ENCODE measurements at regions not wholly inside any gene's neighbourhood (a gene's known extent, or its start where the extent isn't known, plus 50 kb on each side); places are given as distances from the start of the nearest gene placed in this dataset.

DNA sequence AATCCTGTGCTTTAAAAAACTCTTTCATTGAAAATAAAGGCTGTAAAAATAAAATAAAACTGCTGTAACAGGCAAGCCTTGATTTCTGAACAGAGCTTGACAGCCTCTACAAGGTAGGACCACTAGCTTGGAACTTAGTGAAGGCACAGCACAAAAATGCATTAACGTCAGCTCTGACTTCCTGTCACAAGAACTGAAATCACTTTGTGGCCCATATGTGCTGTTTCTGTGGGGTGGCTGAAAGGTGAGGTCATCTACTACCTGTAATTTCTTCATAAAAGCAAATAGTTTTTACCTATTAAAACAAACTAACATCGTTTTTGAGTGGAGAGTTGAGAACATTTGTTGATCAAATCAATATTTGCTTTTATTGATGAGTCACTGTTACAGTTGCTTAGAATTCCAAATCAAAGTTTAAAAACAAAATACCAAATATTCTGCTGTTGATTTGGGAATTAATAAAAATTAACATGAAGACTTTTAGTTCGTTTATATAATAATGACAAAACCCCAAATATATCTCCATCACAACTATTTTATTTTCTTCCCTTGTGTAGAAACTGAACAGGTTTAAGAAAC, 1034.1 kb downstream of the MCTP2 start:
- no peak for DNase-seq

DNA sequence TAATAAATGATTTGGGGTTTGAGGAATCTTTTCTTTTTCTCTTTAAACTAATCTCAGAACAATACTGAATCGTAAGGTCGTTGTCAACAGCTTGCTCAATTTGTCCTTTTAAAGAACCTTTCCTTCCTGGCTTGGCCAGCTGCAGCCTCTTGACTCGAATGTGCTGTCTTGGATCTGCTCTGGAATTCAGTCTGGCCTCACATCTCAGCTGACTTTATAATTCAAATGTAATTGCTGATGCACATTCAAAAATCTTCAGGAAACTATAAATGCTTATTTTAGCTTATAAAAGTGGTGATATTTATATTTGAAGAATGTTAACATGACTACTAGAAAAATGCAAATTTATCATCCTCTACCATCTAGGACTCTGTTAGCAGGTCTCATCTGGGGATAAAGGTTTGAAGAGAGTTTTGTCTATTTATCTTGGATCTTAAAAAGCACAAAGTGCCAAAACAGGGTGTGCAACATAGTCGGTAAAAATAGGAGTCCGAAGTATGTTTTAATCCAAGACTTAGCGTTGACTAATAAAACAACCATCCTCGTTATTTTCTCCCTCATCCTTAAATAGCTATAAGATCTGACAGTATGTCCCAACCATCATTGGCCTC, 1035.2 kb downstream of the MCTP2 start:
- DNase-seq, result no peak

DNA sequence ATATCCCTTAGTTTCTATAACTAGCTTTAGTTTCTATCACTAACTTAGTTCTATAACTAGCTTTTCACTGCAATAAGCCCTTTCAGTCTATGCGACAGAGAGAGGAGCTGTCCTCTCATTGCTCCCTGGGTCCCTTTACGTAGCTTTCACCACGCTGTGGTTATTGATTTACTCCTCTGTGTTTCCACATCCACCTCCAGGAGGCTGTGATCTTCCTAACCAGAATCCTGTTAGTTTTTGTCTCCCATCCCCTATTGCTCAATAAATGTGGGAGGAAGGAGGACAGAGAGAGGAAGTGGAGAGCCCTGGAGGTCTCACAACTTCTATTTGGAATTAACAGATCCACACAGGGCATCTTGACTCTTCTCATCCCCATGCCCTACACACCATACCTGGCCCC, 1036.1 kb downstream of the MCTP2 start:
- no peak for DNase-seq

DNA sequence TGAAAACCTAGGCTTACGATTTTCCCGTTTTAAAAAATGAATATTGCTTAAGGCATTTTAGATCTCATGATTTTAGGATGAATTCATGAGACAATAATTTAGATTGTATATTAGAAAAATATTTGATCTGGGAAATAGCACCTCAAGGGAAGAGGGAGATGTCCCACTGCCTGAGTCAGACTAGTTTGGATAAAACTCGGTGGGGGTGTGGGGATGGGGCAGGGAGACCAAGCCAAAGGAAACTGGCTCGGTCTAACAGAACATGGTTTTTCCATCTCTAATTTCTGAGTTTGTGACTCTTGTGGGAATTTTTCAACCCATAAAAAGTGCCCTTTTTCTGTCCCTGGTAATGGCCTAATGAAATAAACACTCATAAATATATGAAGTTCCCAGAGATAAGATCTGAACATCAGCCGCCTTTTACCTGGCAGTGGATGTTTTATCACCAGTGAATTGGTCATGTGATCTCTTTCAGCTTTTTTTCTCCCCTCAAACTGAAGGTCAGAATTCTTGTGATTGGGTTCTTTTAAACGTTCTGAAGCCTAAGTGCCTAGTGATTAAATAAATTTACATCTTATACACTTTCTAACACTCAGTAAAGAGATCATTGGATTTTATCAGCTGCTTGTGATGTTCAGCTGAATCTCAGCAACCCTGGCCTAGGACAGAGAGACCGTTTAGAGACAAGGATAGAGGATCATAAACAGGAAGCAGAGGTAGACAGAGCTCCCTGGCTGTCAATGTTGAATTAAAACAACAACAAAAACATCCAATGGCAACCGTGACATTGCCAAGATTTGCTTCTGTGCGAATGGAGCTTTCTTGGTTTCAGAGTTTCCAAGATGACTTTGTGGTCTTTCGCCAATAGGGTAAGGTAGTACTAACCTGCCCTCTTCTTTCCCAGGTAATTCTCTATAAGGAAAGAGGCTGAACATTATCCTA, 1038.2 kb downstream of the MCTP2 start:
- no peak for DNase-seq

DNA sequence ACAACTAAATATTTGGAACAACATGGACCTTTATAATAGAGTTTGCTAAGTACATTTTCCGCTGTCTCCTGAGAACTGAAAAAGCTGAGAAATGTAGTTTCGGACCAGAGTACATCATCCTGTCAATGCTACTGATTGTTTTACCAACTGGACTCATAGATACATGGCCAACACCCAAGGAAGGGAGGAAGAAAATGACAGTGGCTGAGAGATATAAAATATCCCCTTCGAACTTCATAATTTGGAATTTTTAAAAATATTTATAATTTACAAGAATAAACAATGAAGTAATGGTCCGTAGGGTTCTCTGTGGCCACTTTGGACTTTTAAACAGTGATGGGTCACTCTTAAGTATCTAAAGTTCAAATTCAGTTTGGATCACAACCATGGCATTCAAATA, 1042.7 kb downstream of the MCTP2 start:
- DNase-seq, result no peak

DNA sequence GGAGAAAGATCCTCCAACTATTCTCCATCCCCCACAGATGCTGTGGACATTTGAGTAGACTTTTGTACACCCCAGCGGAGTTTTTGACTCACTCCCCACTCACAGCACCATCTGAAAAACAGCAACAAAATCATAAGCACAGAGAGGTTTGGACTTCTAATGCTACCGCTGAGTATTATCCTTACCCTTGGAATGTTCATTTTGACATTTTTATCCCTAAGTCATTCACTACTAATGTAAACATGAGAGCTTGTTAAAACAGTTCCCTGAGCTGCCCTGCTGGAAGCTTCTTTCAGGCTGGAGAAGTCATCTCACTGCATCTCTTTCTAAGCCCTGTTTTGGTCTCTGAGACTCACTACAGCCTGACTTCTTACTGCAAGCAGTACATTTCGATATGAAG, 1045.9 kb downstream of the MCTP2 start:
- DNase-seq, result no peak

DNA sequence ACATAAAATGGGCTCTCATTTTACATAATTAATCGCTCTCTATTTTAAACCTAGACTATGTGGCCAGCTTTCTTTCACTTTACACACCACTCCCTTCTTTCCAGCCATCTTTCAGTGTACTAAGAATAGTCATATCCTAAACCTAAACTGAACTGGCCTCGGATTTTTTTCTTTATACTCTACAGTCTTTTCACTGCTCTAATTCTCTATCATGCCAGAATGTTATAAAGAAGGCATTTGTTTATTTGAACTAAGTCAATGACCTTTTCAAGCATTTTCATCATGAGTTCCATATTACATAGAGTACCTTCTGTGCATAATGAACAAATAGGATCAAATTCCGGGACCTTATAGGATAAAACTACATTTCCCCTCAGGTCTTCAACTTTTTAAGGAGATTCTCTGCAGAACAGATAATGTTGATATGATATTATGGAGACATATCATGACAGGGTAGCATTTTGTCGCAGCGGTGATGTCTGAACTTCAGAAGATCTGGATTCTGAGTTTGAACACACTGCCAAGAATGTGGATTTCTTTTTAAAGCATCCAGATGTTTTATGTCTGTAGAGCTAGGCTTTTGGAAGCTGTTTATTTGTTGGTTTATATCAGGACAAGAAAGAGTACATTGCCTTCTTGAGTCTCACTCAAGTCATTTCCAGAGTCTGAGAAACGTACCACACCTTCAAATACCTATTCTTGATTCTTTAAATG, 1047.3 kb downstream of the MCTP2 start:
- DNase-seq, result no peak

DNA sequence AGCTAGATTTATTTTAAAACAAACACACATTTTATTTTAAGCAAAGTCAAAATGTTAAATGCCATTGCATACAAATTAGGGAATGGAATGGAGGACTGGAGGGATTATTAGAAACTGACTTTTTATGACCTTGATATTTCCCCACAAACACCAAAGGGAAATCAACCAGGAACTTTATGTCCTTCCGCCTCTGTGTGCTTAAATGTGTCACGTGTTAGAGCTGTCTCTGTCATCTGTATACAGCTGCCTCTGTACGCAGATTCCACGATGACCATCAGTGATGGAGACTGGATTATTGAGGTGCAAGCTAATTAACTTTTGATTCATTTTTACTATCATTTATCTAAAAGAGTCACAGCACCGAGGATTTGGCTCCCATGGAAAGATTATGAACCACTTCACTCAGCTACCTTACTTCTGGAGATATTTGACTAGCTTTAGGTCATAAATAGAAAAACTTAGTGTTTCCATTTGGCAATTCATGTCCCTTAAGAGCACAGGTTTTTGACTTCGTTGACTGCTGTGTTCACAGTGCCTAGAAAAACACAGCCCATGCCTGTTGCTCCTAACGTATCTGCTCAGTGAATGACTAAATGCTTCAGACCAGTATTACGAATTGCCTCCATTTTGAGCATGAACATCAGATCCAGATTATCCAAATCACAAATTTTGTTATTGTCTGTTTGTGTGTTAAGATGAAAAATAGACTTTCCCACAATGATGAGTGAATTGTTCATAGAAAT, 1048.1 kb downstream of the MCTP2 start:
- no peak for DNase-seq

DNA sequence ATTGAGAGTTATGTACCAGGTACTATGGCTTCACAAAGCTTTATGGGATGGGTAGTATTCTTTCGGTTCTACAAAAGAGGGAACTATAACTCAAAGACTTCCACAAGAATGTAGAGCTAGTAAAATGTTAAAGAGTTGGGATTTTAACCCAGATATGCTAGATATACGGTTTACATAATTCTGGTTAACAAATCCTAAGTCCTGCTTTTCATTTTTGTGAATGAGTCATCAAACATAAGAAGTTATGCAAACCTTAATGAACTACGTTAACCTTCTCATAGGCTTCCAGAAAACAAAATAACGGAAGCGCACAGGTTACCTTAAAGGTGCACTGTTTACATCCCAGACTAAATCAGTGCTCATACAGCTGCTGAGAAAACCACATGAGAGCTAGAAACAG, 1049.3 kb downstream of the MCTP2 start:
- DNase-seq, result no peak

DNA sequence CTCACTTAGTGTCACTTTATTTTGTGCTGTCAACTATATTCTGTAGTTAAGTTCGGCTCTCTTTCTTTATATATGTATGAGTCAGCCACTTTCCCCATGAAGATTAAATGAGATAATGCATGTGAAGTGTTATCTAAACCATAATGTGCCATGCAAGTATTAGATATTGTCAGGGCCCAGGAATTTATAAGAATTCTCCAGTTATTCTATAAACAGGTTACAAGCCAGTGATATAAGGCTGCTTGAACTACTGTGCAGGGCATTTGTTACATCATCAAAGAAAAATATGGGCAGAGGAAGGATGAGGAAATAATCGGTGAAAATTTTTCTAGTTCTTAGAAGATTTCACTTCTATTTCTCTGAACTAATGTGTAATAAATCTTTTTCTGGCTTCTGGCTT, 1049.0 kb upstream of the NR2F2 start:
- DNase-seq, result no peak

DNA sequence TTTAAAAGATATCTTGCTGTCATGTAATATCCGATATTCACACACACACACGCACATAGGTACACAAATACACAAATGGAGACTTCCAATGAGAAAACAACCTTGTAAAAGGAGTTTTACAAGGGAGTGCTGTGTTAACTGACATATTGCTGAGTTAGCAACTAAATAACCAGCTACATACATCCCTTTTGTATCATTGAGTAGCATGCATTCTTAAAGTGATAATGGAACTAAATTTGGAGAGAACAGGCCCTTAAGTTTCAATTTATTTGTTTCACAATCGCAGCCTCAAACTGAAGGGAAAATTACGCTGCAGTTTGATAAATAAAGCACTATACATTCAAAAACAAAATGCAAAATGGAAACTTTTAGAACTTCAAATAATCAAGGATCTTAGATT, 1046.0 kb upstream of the NR2F2 start:
- no peak for DNase-seq

DNA sequence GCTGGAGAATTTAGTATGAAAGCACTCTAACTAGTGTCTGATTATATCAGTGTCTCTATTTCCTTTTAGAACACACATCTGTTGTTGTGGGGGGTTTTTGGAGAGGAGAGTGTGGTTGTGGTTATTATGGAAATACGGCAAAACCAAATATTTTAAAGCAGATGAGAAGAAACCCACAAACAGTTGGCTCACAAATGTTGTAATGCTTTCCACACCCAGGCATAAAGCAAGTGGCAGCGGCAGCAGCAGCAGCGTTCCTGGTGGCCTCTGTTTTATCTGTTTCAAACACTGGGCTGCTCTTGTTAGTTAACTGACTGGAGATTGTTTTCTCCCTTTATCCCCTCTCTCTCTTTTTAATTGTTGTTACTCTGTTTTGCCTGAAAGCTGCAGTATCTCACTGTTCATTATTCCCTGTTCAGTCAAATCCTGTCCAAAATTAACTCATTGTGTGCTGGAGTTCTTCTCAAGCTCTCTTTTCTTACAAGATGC, 1045.5 kb upstream of the NR2F2 start:
- no peak for DNase-seq

DNA sequence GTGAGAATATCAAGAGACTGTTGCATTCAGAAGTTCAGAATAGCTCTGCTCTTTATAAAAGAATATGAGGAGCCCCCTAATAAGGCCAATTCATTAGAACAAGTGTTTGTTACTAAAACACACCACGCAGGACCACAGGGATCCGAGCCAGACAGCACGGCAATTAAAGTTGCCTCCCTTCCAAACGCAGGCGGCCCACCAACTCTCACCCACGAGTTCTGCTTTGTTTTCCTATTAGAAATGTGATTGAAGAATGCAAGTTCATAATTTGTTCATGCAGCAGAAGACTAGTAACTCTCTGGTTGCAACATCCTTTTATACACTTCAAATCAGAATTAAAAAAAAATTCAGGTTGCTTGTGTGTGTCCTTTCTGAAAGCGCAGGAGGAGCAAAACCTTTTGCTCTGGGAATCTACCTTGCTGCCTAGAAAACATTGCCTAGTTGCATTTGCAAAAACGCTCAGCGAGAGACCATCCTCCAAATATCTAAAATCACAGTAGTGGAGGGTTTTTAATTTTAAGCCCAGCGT, 1044.1 kb upstream of the NR2F2 start:
- DNase-seq, result no peak

DNA sequence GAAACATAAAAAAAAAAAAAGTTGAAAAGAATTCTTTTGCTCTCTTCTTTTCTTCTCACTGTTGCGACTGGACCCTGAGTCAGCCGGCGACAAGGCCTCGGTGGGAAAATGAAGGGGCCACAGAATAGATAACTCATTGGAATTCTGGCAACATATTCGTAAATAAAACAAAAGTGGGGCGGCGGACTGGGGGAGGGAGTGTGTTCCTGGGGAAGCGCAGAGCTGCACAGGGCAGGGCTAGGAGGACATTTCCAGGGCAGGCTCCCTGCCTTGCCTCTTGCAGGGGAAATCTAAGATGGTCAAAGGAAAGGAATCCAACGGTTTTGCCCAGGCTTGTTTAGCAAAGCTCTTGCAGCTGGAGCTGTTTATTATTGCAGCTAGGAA, 1042.8 kb upstream of the NR2F2 start:
- no peak for DNase-seq

DNA sequence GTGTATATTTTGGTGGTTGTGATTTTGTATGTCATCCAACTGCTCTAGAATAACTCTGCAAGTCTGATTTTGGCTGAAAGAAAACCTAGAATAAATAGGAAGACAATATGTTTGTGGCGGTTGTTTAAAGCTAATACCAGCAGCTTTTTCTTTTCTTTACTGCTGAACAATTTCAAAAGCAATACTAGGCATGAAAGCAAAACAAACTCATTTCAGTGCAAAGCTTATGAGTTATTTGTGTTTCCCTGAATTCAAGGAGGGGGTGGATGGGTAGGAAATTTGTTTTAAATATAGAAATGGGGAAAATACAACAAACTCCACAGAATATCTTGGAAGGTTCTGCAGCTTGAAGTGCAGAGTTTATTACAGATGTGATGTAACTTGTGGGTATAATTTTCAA, 1041.9 kb upstream of the NR2F2 start:
- DNase-seq, result no peak

DNA sequence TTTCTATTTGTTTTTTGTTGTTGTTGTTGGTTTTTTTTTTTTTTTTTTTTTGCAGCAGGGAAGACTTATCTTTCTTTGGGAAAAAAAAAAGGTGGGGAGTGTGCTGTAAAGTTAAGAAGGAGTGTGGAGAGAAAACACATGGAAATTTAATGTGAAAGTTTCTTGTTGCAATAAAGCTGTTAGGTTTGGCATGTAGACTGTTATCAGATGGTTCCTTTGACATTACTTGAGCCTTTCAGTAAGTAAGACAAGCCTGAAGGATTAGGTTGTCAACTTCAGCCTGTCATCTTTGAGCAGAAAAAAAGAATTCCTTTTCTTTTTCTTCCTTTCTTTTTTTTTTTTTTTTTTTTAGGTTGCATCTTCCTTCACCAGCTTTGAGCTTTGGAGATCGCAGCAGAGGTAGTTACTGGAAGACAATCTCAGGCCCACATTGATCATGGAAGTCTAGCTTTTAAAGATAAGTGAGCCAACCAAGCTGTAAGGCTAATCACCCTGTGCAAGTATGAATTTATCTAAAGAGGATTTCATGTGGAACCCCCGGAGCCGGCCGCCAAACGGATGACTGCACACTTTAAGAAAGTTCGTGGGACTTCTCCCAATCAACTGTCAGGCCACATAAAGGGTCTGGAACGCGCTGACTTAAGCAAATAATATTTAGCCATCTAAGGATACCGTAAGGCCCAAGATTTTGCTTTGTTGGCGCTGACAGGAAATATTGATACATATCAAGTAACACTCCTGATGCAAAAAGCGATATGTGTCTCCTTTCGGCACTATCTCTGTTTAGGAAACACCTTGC, 1040.1 kb upstream of the NR2F2 start:
- DNase-seq, result no peak

DNA sequence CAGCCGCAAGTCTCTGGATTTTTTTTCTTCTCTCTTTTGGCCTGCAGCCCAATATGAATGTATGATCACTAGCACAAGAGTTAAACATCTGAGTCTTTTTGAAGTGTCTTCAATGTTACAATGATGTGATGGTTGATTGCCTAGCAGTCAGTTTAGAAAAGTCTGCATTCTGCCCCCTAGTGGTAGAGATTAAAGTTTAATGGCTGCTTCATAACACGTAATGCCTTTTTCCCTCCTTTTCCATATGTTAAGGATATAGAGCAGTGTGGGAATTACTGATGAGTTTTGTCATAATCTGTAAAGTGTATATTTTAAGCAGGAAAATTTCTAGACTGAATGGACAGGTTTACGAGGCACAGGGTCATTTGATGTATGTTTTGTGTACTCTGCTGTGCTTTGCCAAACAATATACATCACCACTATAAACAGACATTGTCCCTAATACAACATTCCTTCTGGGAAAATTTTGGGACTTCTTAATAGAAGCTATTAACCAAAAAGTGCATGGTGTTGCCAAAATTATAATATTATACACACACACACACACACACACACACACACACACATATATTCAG, 1038.5 kb upstream of the NR2F2 start:
- DNase-seq, result no peak

DNA sequence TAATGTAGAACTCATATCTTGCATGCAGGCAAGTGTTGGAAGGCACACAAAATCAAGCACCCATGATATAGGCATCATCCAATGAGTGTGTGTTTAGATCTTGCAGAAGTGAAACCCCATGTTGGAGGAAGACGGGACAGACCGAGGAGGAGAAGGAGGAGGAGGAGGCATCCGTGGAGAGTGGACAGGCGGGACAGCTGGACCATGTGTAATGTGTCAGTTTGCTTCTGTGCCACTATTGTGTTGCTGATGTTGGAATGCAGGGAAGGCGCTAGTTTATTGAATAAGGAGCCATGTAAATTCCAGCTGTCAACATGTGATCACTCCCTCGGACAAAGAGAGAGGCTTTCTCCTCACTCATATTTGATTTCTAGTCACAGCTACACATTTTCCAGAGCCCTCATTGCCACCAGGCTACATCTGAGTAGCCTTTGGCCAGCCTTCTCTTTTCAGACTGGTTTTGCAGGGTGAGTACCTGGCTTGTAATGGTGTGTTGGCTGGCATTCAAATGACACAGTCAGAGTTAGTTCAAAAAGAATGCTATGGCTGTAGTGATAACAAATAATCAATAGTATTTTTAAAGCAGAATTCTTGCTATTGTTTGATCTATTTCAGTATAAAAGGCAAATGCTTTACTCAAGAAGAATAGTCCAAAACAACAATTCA, 1037.6 kb upstream of the NR2F2 start:
- no peak for DNase-seq

DNA sequence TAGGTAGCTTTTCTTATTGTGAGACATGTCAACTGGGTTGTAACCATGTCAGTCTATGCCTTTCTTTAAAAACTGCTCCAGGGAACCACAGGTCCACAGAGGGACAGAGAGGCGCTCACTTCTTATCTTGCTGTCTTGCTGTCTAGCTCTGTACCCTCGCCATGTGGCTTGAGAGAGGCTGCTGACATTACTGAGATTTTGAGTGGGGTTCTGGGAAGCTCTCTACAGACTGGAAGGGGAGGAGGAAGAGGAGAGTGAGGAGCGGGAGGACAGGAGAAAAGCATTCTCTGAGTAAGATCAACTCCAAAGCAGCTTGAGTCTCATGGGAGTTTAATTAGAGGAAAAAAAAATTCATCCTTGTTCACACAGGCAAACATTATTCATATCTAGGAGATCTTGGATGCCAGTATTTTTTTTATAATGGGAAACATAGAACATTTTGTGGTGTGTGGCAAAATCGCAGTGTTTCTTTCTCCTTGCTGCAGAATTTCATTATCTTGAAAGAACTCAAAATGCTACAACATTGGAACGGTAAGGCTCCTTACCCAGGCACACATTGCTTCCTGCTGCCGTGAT, 1037.0 kb upstream of the NR2F2 start:
- DNase-seq, result no peak

DNA sequence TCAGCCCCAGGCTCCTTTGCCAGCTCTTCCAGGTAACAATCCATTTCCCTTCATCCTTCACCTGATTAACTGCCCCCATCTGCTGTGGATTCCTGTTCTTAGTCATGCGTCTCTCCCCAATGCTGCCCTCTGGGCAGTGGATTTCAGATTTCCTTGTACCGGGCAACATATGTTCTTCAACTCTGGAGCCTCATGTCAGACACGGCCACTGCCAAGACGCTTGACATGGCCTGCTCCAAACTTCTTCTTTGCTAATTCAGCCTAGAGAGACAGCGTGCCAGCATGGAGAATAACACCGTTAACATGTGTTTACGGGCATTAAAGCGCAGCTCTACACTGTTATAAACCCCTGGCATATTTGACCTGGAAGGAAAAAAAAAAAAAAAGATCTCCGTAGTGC, 1035.1 kb upstream of the NR2F2 start:
- no peak for DNase-seq
